Progenitor cell of endocrine pancreas (in vitro differentiated cells): ENCODE measurements at regions not wholly inside any gene's neighbourhood (a gene's known extent, or its start where the extent isn't known, plus 50 kb on each side); places are given as distances from the start of the nearest gene placed in this dataset.
A peak's percentile ranks its signal among the peaks of the same experiment; 100 is the strongest.

Experiments
- DNase-seq: peaks from one replicate; pipeline ENCODE4 v3.0.0; 2021; ENCODE audit warnings: low spot score; ENCODE audit not compliant: unreplicated experiment
- H3K27ac Mint-ChIP-seq: 2 replicates; pipeline ENCODE4 v1.8.0; 2021; ENCODE audit warnings: mild to moderate bottlenecking, moderate library complexity, mixed read lengths
- H3K27me3 Mint-ChIP-seq: 2 replicates; pipeline ENCODE4 v1.8.0; 2021; ENCODE audit warnings: mixed read lengths
- H3K36me3 Mint-ChIP-seq: 2 replicates; pipeline ENCODE4 v1.8.0; 2022; ENCODE audit warnings: mixed read lengths; ENCODE audit not compliant: insufficient read depth
- H3K4me1 Mint-ChIP-seq: 2 replicates; pipeline ENCODE4 v1.8.0; 2021; ENCODE audit warnings: low read depth, mixed read lengths
- H3K4me3 Mint-ChIP-seq: 2 replicates; pipeline ENCODE4 v1.8.0; 2021; ENCODE audit warnings: low read depth, mild to moderate bottlenecking, moderate library complexity, mixed read lengths
- H3K9me3 Mint-ChIP-seq: 2 replicates; pipeline ENCODE4 v1.8.0; 2021; ENCODE audit warnings: low read depth, mixed read lengths
- CTCF ChIP-seq: fragments of 200-600 bp; sonication (generic); IDR thresholded peaks from one replicate; pipeline ENCODE4 v1.5.0; 2021; ENCODE audit warnings: antibody characterized with exemption, mild to moderate bottlenecking; ENCODE audit not compliant: unreplicated experiment

DNA sequence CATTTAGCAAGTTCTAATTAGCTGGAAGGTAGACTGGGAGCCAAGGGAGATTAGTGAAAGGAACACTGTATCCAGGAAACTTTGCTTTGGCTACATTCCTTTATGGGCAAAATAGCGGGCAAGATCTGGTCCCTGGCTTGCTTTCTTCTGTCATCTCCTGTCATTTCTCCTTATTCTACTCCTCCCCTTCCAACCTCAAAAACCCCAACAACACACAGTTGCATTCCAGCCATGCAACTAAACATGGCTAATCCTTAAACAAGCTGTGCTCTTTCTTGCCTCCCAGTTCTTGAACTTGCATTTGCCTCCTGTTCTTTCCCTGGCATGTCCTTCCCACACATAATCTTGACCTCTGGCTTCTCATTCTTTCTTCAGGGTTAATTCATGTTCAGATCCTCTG, 59.5 kb upstream of the CDCA7L start:
- Mint-ChIP-seq H3K27me3 (peaks cover 13% of the 10 kb centered on the region), H3K27ac (no peak overlapping the region), H3K9me3 (no peaks in the 10 kb centered on the region), H3K36me3 (no peaks in the 10 kb centered on the region), H3K4me3 (no peak overlapping the region), H3K4me1 (no peaks in the 10 kb centered on the region)
- no peak for DNase-seq
- no peak for TF ChIP-seq CTCF

GRCh38 chr7:22002726-22003125, 57.0 kb upstream of the CDCA7L start:
- Mint-ChIP-seq H3K27ac (no peak overlapping the region), H3K9me3 (no peaks in the 10 kb centered on the region), H3K4me3 (no peak overlapping the region), H3K4me1 (no peaks in the 10 kb centered on the region), H3K27me3 (peaks cover 11% of the 10 kb centered on the region), H3K36me3 (no peaks in the 10 kb centered on the region)
- no peak for DNase-seq
- TF ChIP-seq CTCF: no peak

- Mint-ChIP-seq H3K27ac (no peak overlapping the region), H3K27me3 (peaks cover 11% of the 10 kb centered on the region), H3K36me3 (no peaks in the 10 kb centered on the region), H3K4me1 (no peaks in the 10 kb centered on the region), H3K4me3 (peak overlapping the region; percentile 55), H3K9me3 (no peaks in the 10 kb centered on the region)
- DNase-seq: peak; percentile 15
- TF ChIP-seq CTCF: peak; percentile 80
Observed at GRCh38 chr7:22001345-22002004, 55.8 kb upstream of the CDCA7L start.

DNA sequence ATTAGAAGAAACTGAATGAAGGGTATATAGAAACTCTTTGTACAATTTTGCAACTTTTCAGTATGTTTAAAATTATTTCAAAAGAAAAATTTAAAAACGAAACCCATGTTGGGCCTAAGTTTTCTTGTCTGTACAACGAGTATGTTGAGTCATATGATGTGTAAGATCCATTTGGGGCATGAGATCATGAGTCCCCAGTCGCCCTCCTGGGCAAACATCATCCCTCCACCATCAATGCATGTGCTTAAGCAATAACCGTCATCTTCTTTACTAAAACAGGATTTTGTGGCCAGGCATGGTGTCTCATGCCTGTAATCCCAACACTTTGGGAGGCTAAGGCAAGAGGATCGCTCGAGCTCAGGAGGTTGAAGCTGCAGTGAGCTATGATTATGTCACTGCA, 54.2 kb upstream of the CDCA7L start:
- DNase-seq: no peak
- no peaks in the 10 kb centered on the region for H3K4me1 Mint-ChIP-seq
- H3K9me3 Mint-ChIP-seq: peaks cover under 1% of the 10 kb centered on the region
- no peak overlapping the region for H3K4me3 Mint-ChIP-seq
- H3K36me3 Mint-ChIP-seq: no peaks in the 10 kb centered on the region
- no peak for TF ChIP-seq CTCF
- no peak overlapping the region for H3K27ac Mint-ChIP-seq
- peaks cover 8% of the 10 kb centered on the region for H3K27me3 Mint-ChIP-seq

- no peak for DNase-seq
- Mint-ChIP-seq H3K4me3 (no peak overlapping the region), H3K27me3 (no peaks in the 10 kb centered on the region), H3K9me3 (peaks cover 13% of the 10 kb centered on the region), H3K36me3 (no peaks in the 10 kb centered on the region), H3K27ac (no peak overlapping the region), H3K4me1 (no peaks in the 10 kb centered on the region)
- no peak for TF ChIP-seq CTCF
Observed at GRCh38 chr7:21996641-21997040, 50.9 kb upstream of the CDCA7L start.
